ENCODE measurements at regions not wholly inside any gene's neighbourhood (a gene's known extent, or its start where the extent isn't known, plus 50 kb on each side); places are given as distances from the start of the nearest gene placed in this dataset.
"Not testable (repeated sequence)": the region's sequence is repeated elsewhere in the genome, so short reads cannot be mapped to it uniquely, and the experiment has no call there.

DNA sequence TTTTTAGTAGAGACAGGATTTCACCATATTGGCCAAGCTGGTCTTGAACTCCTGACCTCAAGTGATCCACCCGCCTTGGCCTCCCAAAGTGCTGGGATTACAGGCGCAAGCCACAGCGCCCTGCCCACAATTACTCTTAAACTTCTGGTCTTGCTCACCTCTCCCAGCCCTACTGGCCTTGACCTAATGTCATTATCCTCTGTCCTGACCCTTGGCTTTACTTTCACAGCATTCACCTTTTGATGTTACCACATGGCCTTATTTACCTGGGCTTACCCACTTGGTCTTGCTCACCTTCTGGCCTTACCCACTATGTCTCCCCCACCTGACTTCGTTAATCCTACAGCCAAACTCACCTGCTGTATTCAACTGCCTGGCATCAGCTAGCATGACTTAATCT, 105.9 kb downstream of the IL12A start:
- no peak for DNase-seq (ENCODE audit: extremely low read depth, low read depth)
- no peak for TF ChIP-seq CTCF (IDR thresholded peaks at IDR 0.05; ENCODE audit: low read depth, low read length)

- no peak for DNase-seq (ENCODE audit: extremely low read depth, low read depth)
- TF ChIP-seq CTCF (IDR thresholded peaks at IDR 0.05; ENCODE audit: low read depth, low read length), result no peak
These were observed 108.8 kb downstream of the IL12A start for GRCh38 chr3:160097478-160097877.

- no peak for DNase-seq (ENCODE audit: extremely low read depth, low read depth)
- TF ChIP-seq CTCF (IDR thresholded peaks at IDR 0.05; ENCODE audit: low read depth, low read length), result no peak
These were observed 109.8 kb downstream of the IL12A start for GRCh38 chr3:160098261-160098908.

GRCh38 chr3:160098926-160099626, 110.4 kb downstream of the IL12A start:
- TF ChIP-seq CTCF (IDR thresholded peaks at IDR 0.05; ENCODE audit: low read depth, low read length), result no peak
- DNase-seq (ENCODE audit: extremely low read depth, low read depth), result no peak

DNA sequence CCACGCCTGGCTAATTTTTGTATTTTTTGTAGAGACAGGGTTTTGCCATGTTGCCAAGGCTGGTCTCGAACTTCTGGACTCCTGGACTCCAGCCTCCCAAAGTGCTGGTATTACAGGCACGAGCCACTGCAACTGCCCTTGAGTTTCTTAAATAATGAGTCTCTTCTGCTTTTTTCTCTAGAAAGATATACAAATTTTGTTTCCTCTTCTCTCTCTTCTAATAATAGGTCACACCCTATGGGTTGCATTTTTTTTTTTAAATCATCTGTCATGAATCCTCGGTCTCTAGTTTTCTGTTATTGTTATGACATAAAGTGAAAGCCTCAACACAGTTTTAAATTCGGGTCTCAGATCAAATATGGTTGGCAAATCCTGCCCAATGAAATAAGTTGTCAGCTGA, 111.2 kb downstream of the IL12A start:
- no peak for TF ChIP-seq CTCF (IDR thresholded peaks at IDR 0.05; ENCODE audit: low read depth, low read length)
- no peak for DNase-seq (ENCODE audit: extremely low read depth, low read depth)

- TF ChIP-seq CTCF (IDR thresholded peaks at IDR 0.05; ENCODE audit: low read depth, low read length), result no peak
- DNase-seq (ENCODE audit: extremely low read depth, low read depth), result no peak
These were observed 112.0 kb downstream of the IL12A start for GRCh38 chr3:160100610-160101009.

DNA sequence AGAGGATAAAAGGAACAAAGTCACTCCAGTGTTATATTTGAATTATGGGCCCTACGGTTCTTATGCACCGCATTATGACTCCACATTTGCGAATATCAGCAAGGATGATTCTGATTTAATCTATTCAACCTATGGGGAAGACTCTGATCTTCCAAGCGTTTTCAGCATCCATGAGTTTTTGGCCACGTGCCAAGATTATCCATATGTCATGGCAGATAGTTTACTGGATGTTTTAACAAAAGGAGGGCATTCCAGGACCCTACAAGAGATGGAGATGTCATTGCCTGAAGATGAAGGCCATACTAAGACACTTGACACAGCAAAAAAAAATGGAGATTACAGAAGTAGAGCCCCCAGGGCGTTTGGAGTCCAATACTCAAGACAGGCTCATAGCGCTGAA, 113.4 kb downstream of the IL12A start:
- DNase-seq (ENCODE audit: extremely low read depth, low read depth), result not testable (repeated sequence)

DNA sequence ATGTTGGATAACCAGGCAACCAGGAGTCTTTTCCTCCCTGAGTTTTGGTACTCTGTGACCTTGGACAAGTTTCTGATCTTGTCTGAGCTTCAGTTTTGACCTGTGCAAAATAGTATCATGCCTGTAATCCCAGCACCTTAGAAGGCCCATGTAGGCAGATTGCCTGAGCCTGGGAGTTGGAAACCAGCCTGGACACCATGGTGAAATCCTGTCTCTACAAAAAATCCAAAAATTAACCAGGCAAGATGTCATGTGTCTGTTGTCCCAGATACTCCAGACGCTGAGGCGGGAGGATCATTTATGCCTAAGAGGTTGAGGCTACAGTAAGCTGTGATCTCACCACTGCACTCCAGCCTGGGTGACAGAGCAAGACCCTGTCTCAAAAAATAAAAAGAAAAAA, 114.8 kb downstream of the IL12A start:
- no peak for DNase-seq (ENCODE audit: extremely low read depth, low read depth)
- no peak for TF ChIP-seq CTCF (IDR thresholded peaks at IDR 0.05; ENCODE audit: low read depth, low read length)
